Esophagus squamous epithelium (tissue), 4 donors: ENCODE measurements at regions not wholly inside any gene's neighbourhood (a gene's known extent, or its start where the extent isn't known, plus 50 kb on each side); places are given as distances from the start of the nearest gene placed in this dataset.

Experiments used
- CTCF ChIP-seq, 6 experiments: fragments of 450-650 bp in 4 of 6; fragments of 200-600 bp in 2 of 6; sonication (generic) in 2 of 6; IDR thresholded peaks; one replicate each; pipeline ENCODE4 v1.5.1; 2016 to 2019; ENCODE audit warnings: antibody characterized with exemption in 6 of 6, mild to moderate bottlenecking in 4 of 6, moderate library complexity in 4 of 6
- POLR2A ChIP-seq, 4 donors: fragments of 450-650 bp; IDR thresholded peaks; one replicate each; pipeline ENCODE4 v1.6.1; 2017; ENCODE audit warnings: antibody characterized with exemption in 4 of 4, mild to moderate bottlenecking in 4 of 4, moderate library complexity in 3 of 4

GRCh38 chr6:14241255-14242070 is 123.9 kb downstream of the CD83 start:
- TF ChIP-seq CTCF (IDR thresholded peaks at IDR 0.05), result no peak
- no peak for TF ChIP-seq POLR2A (IDR thresholded peaks at IDR 0.05)
